ENCODE measurements at regions not wholly inside any gene's neighbourhood (a gene's known extent, or its start where the extent isn't known, plus 50 kb on each side); places are given as distances from the start of the nearest gene placed in this dataset.

GRCh38 chr4:27717431-27717755 is 856.8 kb downstream of the STIM2 start:
- no peak overlapping the region for H3K4me3 Mint-ChIP-seq
- DNase-seq (ENCODE audit: low read depth, low spot score) = no peak
- H3K27ac Mint-ChIP-seq (ENCODE audit: unreplicated experiment) = no peak overlapping the region
- no peaks in the 10 kb centered on the region for H3K4me1 Mint-ChIP-seq
- TF ChIP-seq, protein P1, sequence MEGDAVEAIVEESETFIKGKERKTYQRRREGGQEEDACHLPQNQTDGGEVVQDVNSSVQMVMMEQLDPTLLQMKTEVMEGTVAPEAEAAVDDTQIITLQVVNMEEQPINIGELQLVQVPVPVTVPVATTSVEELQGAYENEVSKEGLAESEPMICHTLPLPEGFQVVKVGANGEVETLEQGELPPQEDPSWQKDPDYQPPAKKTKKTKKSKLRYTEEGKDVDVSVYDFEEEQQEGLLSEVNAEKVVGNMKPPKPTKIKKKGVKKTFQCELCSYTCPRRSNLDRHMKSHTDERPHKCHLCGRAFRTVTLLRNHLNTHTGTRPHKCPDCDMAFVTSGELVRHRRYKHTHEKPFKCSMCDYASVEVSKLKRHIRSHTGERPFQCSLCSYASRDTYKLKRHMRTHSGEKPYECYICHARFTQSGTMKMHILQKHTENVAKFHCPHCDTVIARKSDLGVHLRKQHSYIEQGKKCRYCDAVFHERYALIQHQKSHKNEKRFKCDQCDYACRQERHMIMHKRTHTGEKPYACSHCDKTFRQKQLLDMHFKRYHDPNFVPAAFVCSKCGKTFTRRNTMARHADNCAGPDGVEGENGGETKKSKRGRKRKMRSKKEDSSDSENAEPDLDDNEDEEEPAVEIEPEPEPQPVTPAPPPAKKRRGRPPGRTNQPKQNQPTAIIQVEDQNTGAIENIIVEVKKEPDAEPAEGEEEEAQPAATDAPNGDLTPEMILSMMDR (conservative IDR thresholded peaks at IDR 0.05) = no peak
- H3K36me3 Mint-ChIP-seq (ENCODE audit: low read depth) = peaks cover 2% of the 10 kb centered on the region
- no peaks in the 10 kb centered on the region for H3K27me3 Mint-ChIP-seq (ENCODE audit: low read depth)
- peaks cover 9% of the 10 kb centered on the region for H3K9me3 Mint-ChIP-seq

DNA sequence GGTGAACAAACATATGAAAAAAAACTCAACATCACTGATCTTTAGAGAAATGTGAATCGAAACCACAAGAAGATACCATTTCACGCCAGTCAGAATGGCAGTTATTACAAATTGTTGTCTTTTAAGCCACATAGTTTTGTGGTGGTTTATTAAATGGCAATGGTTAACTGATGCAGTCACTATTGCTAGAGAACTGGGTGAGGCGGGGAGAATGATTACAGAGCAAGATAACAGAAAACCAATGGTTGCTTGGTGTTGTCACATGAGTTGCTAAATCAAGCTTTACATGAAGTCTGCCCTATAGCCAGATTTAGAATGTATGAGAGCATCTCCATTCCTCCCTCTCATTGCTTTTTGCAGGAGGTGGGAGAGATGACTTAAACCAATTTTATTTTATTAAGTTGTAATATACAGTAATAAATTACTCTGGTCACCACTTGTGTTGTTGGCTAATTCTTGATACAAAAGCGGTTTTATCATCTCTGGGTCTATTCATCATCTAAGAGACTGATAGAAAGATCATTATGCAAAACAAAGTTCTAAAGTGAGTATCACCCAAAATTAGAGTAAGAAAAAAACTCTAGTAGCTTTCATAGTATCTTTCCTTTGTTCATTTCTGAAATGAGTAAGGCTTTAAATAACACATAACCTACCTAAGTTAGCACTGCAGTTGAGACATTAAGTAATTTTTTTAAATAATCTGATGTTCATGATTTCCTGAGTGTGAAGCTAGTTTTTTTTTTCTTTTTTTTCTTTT is 859.5 kb downstream of the STIM2 start:
- TF ChIP-seq, protein P1 (conservative IDR thresholded peaks at IDR 0.05) = no peak
- no peak for DNase-seq (ENCODE audit: low read depth, low spot score)
- no peak overlapping the region for H3K4me3 Mint-ChIP-seq
- peaks cover 2% of the 10 kb centered on the region for H3K36me3 Mint-ChIP-seq (ENCODE audit: low read depth)
- no peak overlapping the region for H3K27ac Mint-ChIP-seq (ENCODE audit: unreplicated experiment)
- H3K27me3 Mint-ChIP-seq (ENCODE audit: low read depth) = no peaks in the 10 kb centered on the region
- H3K4me1 Mint-ChIP-seq = no peaks in the 10 kb centered on the region
- H3K9me3 Mint-ChIP-seq = peaks cover 7% of the 10 kb centered on the region

GRCh38 chr4:27721193-27721592 is 860.6 kb downstream of the STIM2 start:
- DNase-seq (ENCODE audit: low read depth, low spot score) = no peak
- Mint-ChIP-seq H3K27ac (ENCODE audit: unreplicated experiment) (peak overlapping the region; percentile 68), H3K4me3 (no peak overlapping the region), H3K9me3 (peaks cover 7% of the 10 kb centered on the region), H3K36me3 (ENCODE audit: low read depth) (peaks cover 2% of the 10 kb centered on the region), H3K27me3 (ENCODE audit: low read depth) (no peaks in the 10 kb centered on the region), H3K4me1 (no peaks in the 10 kb centered on the region)
- TF ChIP-seq, protein P1 (conservative IDR thresholded peaks at IDR 0.05) = no peak

DNA sequence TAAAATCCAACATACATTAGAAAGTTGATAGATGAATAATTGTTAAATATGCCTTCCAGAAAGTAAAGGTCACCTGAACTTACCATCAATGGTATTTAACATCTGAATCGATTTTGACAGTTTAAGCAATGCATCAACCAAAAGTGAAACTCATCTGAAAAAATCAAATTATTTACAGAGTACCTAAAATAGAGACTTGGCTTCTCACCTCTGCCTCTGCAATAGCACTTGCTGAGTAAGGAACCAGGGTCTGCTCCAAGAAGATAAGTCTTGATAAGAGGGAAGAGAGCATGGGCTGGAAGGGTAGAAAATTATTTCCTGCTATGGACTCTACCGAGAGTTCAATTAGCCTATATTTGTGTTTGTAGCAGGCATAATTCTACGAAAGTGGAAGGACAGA is 868.3 kb downstream of the STIM2 start:
- TF ChIP-seq, protein P1 (conservative IDR thresholded peaks at IDR 0.05) = no peak
- no peaks in the 10 kb centered on the region for H3K4me1 Mint-ChIP-seq
- no peak for DNase-seq (ENCODE audit: low read depth, low spot score)
- peak overlapping the region; percentile 72 for H3K27ac Mint-ChIP-seq (ENCODE audit: unreplicated experiment)
- H3K27me3 Mint-ChIP-seq (ENCODE audit: low read depth) = no peaks in the 10 kb centered on the region
- no peaks in the 10 kb centered on the region for H3K36me3 Mint-ChIP-seq (ENCODE audit: low read depth)
- H3K4me3 Mint-ChIP-seq = no peak overlapping the region
- H3K9me3 Mint-ChIP-seq = no peaks in the 10 kb centered on the region

- no peak overlapping the region for H3K4me3 Mint-ChIP-seq
- no peaks in the 10 kb centered on the region for H3K36me3 Mint-ChIP-seq (ENCODE audit: low read depth)
- no peak overlapping the region for H3K27ac Mint-ChIP-seq (ENCODE audit: unreplicated experiment)
- no peak for DNase-seq (ENCODE audit: low read depth, low spot score)
- H3K27me3 Mint-ChIP-seq (ENCODE audit: low read depth) = no peaks in the 10 kb centered on the region
- no peaks in the 10 kb centered on the region for H3K4me1 Mint-ChIP-seq
- TF ChIP-seq, protein P1 (conservative IDR thresholded peaks at IDR 0.05) = no peak
- peaks cover 9% of the 10 kb centered on the region for H3K9me3 Mint-ChIP-seq
These were observed 882.2 kb downstream of the STIM2 start for GRCh38 chr4:27742816-27743215.

All from neural crest cell (in vitro differentiated cells).